G401 (cell line): ENCODE measurements at regions not wholly inside any gene's neighbourhood (a gene's known extent, or its start where the extent isn't known, plus 50 kb on each side); places are given as distances from the start of the nearest gene placed in this dataset.

Experiments
- DNase-seq: peaks from one replicate; pipeline ENCODE4 v3.0.0-alpha.2; 2015; ENCODE audit warnings: low spot score
- in situ Hi-C: cut with HindIII; loops from 2 replicates; pipeline ENCODE4 v1.10.0; 2016; ENCODE audit warnings: low sequenced_read_pairs, mixed read lengths

DNA sequence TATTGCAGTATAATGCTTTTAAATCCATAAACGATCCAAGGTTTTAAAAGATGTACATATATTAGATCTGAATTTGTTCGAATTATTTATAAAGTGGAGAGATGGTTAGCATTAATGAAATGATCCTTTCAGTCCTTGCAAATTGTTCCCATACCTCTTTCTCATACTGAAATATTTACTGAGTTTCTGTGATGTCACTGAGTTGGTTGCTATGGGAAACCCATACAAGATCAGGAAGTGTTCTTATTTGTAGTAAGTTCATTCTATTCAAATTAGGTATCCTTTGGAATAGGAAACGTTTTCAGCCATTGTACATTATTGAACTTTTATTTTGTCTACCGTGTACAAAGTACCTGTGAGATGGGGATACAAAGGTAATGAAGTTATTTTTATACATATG lies 73.2 kb upstream of the CHL1 start:
- in situ Hi-C loops: no loop called here
- no peak for DNase-seq

DNA sequence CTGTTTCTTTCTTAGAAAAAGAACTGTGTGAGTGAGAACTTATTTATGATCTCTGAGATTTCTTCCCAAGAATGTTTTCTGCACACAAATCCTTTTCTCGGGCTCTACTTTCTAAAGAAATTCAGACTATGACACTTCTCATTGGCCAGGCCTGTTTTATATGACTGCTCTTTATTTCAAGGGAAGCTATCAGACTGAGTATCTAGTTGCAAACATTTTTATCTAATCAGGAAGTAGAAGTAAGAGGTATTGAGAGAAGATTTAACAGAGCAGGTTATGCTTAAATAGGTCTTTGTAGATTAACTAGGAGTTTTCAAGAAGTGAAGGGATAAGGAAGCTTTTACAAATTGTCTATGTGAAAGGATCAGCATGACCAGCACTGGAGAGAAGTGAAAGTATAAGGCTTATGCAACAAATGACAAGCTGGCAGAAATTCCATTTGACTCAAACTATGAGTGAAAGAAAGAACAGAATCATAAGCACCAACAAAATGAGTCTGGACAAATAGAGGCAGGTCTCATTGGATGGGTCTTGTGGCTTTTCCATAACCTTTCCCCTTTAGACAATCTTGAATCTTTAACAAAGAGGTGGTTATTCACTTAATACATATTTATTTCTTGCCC lies 71.9 kb upstream of the CHL1 start:
- no peak for DNase-seq
- in situ Hi-C loops: no loop called here

DNA sequence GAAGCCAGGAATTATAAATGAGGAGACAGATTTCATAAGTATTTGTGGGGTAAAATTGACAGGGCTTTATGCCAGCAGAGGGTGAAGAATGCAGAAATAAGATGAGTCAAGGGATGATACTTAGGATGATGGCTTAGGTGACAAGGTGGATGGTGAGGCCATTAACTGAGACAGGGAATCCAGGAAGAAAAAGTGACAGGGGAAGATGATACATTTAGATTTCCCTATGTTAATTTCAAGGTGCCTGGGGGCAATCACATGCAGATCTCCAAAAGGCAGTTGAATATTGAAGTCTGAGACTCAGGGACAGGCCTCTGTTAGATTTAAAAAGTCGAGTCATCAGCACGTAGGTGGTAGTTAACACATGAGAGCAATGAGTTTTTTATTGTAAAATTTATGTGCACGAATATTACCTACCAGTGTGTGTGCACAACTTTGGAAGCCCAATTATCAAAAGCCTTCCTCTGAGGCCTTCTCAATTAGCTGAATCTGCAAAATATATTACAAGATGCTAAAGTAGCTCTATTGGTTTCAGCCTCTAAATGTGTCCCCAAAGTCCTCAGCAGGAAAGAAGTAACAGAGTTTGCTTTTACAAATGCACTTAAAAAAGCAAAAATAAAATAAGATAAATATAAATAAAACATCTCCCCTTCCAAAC lies 67.9 kb upstream of the CHL1 start:
- DNase-seq: no peak
- in situ Hi-C loops: no loop called here

- peak; percentile 55 for DNase-seq
- in situ Hi-C loops: no loop called here
These were observed 65.2 kb upstream of the CHL1 start for GRCh38 chr3:131151-131888.

GRCh38 chr3:132378-132777 lies 64.2 kb upstream of the CHL1 start:
- in situ Hi-C loops: no loop called here
- DNase-seq: no peak

- DNase-seq: no peak
- in situ Hi-C loops: no loop called here
These were observed 63.7 kb upstream of the CHL1 start for GRCh38 chr3:132904-133303.

DNA sequence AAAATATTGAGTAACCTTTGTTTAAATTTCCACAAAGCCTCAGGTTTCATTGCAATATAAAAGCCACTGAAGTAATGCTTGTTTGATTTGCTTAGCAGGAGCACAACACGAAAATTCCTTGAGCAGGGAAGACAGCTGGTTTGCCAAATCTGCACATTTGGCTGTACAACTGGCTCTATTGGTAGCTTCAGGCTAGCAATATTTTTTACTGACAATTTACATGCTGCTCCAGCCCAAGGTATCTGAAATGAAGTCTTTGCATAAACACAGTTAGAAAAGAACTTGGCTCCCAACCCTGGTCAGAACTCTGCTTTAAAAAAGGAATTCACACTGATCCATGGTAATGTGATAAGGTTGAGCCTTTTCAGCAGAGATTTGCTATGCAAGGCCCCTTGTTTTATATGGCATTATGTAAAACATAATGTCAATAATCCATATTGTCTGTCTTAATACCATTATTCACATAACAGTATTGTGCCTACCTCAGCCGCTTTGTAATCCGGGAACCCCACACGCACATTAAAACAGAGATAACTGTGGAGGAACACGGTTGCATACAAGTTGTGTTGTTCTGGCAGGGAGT lies 55.7 kb upstream of the CHL1 start:
- in situ Hi-C loops: no loop called here
- no peak for DNase-seq
